Neural crest cell (in vitro differentiated cells): ENCODE measurements at regions not wholly inside any gene's neighbourhood (a gene's known extent, or its start where the extent isn't known, plus 50 kb on each side); places are given as distances from the start of the nearest gene placed in this dataset.
A peak's percentile ranks its signal among the peaks of the same experiment; 100 is the strongest.

Experiments used
- DNase-seq: peaks from one replicate; pipeline ENCODE4 v3.0.0; 2021; ENCODE audit warnings: low read depth, mixed read lengths, low spot score
- H3K27ac Mint-ChIP-seq: one replicate; pipeline ENCODE4 v1.8.0; 2021; ENCODE audit warnings: mild to moderate bottlenecking, mixed read lengths; ENCODE audit not compliant: unreplicated experiment
- H3K27me3 Mint-ChIP-seq: 2 replicates; pipeline ENCODE4 v1.8.0; 2021; ENCODE audit warnings: low read depth, mild to moderate bottlenecking, mixed read lengths
- H3K36me3 Mint-ChIP-seq: 2 replicates; pipeline ENCODE4 v1.8.0; 2021; ENCODE audit warnings: low read depth, mild to moderate bottlenecking, mixed read lengths
- H3K4me1 Mint-ChIP-seq: 2 replicates; pipeline ENCODE4 v1.8.0; 2021; ENCODE audit warnings: mixed read lengths
- H3K4me3 Mint-ChIP-seq: one replicate; pipeline ENCODE4 v1.8.0; 2021; ENCODE audit warnings: mild to moderate bottlenecking, mixed read lengths
- H3K9me3 Mint-ChIP-seq: 2 replicates; pipeline ENCODE4 v1.8.0; 2021; ENCODE audit warnings: mixed read lengths
- CTCF ChIP-seq: fragments of 200-600 bp; sonication (generic); conservative IDR thresholded peaks from 2 replicates; pipeline ENCODE4 v1.5.0; 2021; ENCODE audit warnings: antibody characterized with exemption, mild to moderate bottlenecking

DNA sequence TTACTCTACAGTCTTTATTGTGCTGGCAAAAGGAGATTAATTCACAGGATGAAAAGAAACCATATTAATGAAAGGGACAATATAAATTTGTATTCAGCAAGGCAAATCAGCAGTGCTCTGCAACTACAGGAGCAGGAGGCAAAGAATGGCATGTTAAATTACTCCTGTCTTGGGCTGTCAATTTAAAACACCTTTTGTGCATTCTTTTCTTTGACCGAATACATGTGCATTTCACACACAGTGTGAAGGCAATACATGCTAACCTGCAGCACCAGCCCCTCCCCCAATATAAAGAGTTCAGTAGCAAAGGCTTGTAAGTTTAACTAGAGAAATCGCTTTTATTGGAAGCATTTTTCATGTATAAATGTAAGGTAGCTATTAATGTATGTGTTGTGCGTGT lies 275.2 kb upstream of the TOPAZ1 start:
- no peaks in the 10 kb centered on the region for H3K9me3 Mint-ChIP-seq
- no peaks in the 10 kb centered on the region for H3K36me3 Mint-ChIP-seq
- no peak overlapping the region for H3K27ac Mint-ChIP-seq
- TF ChIP-seq CTCF = no peak
- H3K27me3 Mint-ChIP-seq = no peaks in the 10 kb centered on the region
- H3K4me1 Mint-ChIP-seq = peaks cover 34% of the 10 kb centered on the region
- no peak for DNase-seq
- no peak overlapping the region for H3K4me3 Mint-ChIP-seq

DNA sequence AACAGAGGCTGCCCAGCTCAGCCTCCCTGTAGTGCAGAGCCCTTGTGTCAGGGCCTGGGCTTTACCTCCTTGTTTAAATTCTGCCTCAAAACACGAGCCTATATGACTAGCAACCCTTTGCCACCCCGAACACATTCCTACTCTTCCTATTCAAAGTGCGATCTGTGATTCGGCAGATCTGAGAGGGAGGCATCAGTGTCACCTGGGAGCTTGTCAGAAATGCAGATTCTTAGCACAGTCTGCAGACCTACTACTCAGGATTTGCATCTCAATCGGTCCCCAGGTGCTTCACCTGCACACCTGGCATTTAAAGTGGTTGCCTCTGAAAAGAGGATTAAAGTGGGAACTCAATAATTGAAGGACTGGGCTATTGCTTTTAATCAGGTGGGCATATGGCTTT lies 273.2 kb upstream of the TOPAZ1 start:
- no peak for DNase-seq
- Mint-ChIP-seq H3K27ac (no peak overlapping the region), H3K4me3 (no peak overlapping the region), H3K27me3 (no peaks in the 10 kb centered on the region), H3K36me3 (no peaks in the 10 kb centered on the region), H3K4me1 (peaks cover 36% of the 10 kb centered on the region), H3K9me3 (no peaks in the 10 kb centered on the region)
- no peak for TF ChIP-seq CTCF

DNA sequence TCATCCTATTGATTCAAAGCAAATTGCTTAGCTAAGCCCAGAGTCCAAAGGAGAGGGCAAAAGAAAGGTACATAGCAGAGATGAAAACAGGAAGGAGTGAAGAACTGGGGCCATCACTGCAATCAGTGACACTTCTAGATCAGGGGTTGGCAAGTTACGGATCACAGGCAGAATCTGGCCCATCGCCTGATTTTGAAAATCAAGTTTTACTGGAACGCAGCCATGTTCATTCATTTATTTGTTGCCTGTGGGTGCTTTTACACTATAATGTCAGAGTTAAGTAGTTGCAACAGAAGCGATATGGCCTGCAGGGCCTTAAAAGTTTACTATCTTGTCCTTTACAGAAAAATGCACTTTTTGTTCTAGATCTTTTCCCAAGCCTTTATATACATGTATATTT lies 271.7 kb upstream of the TOPAZ1 start:
- H3K27me3 Mint-ChIP-seq = no peaks in the 10 kb centered on the region
- peak overlapping the region; percentile 81 for H3K27ac Mint-ChIP-seq
- H3K36me3 Mint-ChIP-seq = no peaks in the 10 kb centered on the region
- no peak for TF ChIP-seq CTCF
- no peaks in the 10 kb centered on the region for H3K9me3 Mint-ChIP-seq
- peak overlapping the region; percentile 47 for H3K4me3 Mint-ChIP-seq
- peaks cover 36% of the 10 kb centered on the region for H3K4me1 Mint-ChIP-seq
- no peak for DNase-seq

- TF ChIP-seq CTCF = no peak
- Mint-ChIP-seq H3K27ac (peak overlapping the region; percentile 48), H3K4me1 (peaks cover 36% of the 10 kb centered on the region), H3K27me3 (no peaks in the 10 kb centered on the region), H3K9me3 (no peaks in the 10 kb centered on the region), H3K36me3 (no peaks in the 10 kb centered on the region), H3K4me3 (no peak overlapping the region)
- DNase-seq = no peak
These were observed 271.3 kb upstream of the TOPAZ1 start for GRCh38 chr3:43970351-43970750.

DNA sequence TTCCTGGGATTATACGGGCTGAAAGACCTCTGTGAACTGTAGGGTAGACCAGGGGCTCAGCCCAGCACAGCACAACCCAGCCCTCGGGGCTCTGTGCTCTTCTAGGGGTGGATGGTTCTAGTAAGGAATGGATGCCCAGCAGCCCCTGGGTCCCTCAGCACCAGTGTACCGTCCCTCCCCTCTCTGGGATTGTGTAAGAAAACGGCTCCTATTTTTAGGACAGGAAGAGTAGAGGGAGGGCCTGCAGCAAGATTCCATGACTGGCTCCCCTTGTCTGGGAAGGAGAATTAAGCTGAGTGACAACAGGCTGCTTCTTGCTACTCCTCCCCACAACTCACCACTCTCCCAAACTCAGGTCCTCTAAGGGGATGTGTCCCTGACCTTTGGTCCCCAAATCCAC lies 270.8 kb upstream of the TOPAZ1 start:
- no peak for DNase-seq
- no peak for TF ChIP-seq CTCF
- H3K27ac Mint-ChIP-seq = peak overlapping the region; percentile 48
- H3K4me1 Mint-ChIP-seq = peaks cover 34% of the 10 kb centered on the region
- no peak overlapping the region for H3K4me3 Mint-ChIP-seq
- no peaks in the 10 kb centered on the region for H3K36me3 Mint-ChIP-seq
- no peaks in the 10 kb centered on the region for H3K9me3 Mint-ChIP-seq
- H3K27me3 Mint-ChIP-seq = no peaks in the 10 kb centered on the region

GRCh38 chr3:43971486-43971885 lies 270.2 kb upstream of the TOPAZ1 start:
- no peak for TF ChIP-seq CTCF
- H3K4me1 Mint-ChIP-seq = peaks cover 28% of the 10 kb centered on the region
- H3K4me3 Mint-ChIP-seq = no peak overlapping the region
- H3K27ac Mint-ChIP-seq = no peak overlapping the region
- no peaks in the 10 kb centered on the region for H3K36me3 Mint-ChIP-seq
- no peak for DNase-seq
- no peaks in the 10 kb centered on the region for H3K9me3 Mint-ChIP-seq
- no peaks in the 10 kb centered on the region for H3K27me3 Mint-ChIP-seq
